ENCODE measurements at regions not wholly inside any gene's neighbourhood (a gene's known extent, or its start where the extent isn't known, plus 50 kb on each side); places are given as distances from the start of the nearest gene placed in this dataset.

DNA sequence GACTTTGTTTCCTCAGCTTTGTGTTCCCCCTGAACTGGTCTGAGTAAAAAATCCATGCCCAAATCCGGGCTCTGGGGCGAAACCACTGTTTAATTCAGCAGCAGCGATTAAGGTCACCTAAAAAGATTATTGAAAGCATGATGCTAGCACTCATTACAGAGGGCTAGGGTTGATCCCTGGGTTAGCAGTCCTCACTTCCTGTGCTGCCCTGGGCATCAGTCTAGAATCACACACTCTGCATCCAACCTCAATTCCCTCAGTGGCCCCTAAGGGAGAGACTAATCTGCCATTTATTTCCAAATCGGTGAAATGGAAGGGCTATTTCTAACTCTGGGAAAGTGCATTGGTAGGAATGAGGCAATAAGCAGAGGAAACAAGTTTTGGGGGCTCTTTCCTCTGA lies 107.2 kb downstream of the BTG1 start:
- DNase-seq = no peak
- Histone ChIP-seq H3K4me1 (peaks cover 15% of the 10 kb centered on the region), H3K36me3 (no peaks in the 10 kb centered on the region), H3K9me3 (no peaks in the 10 kb centered on the region), H3K4me3 (ENCODE audit: low read depth, low read length) (no peak overlapping the region), H3K27me3 (no peaks in the 10 kb centered on the region)
- no peak for TF ChIP-seq CTCF (IDR thresholded peaks at IDR 0.05; ENCODE audit: low read depth, low read length)

GRCh38 chr12:92036771-92037453 lies 108.7 kb downstream of the BTG1 start:
- TF ChIP-seq CTCF (IDR thresholded peaks at IDR 0.05; ENCODE audit: low read depth, low read length) = no peak
- Histone ChIP-seq H3K27me3 (no peaks in the 10 kb centered on the region), H3K9me3 (no peaks in the 10 kb centered on the region), H3K4me3 (ENCODE audit: low read depth, low read length) (no peak overlapping the region), H3K36me3 (no peaks in the 10 kb centered on the region), H3K4me1 (peaks cover 15% of the 10 kb centered on the region)
- peak; percentile 22 for DNase-seq

DNA sequence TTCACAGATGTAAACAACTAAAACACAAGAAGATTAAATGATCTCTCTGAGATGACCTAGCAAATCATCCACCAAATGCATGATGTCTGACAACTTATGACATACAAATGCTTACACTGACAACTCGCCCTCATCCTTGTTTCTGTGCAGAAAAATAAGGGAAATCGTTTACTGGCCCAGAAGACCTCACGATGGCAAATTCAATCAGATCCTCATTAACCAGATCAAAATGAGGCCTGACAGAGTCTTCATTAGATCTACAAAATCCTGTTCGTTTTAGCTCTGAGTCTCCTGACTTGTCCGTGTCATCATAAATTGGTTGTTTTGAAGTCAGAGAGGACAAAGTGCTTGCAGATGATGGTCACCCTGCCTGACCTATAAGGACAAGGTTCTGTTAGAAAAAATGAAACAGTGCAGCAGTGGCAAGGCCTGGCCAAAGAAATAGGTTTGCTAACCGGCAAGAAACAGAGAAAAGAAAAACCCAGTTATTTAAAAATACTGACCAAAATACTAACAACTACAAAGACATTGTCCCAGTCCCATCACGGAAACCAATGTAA lies 109.5 kb downstream of the BTG1 start:
- TF ChIP-seq CTCF (IDR thresholded peaks at IDR 0.05; ENCODE audit: low read depth, low read length) = no peak
- H3K9me3 ChIP-seq = no peaks in the 10 kb centered on the region
- DNase-seq = no peak
- no peaks in the 10 kb centered on the region for H3K36me3 ChIP-seq
- H3K4me3 ChIP-seq (ENCODE audit: low read depth, low read length) = no peak overlapping the region
- peaks cover 15% of the 10 kb centered on the region for H3K4me1 ChIP-seq
- no peaks in the 10 kb centered on the region for H3K27me3 ChIP-seq

DNA sequence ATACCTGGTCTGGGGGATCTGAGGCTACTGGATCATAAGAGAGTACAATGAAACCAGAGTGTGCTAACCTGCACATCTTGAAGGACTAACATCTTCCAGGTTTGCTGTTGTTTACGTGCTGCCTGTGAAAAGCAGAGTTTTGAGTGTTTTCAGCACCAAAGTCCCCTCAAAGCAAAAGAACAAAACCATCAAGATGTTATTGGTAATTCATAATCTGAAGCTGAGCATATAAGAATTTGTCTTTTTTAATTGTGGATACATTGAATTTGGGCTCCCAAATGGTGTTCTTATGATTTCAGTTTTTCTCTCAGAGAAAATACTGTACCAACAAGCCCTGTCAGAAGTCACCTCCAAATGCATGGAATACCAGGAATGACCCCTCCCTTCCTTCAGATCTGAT lies 110.2 kb downstream of the BTG1 start:
- H3K27me3 ChIP-seq = no peaks in the 10 kb centered on the region
- no peaks in the 10 kb centered on the region for H3K9me3 ChIP-seq
- peaks cover 15% of the 10 kb centered on the region for H3K4me1 ChIP-seq
- no peaks in the 10 kb centered on the region for H3K36me3 ChIP-seq
- TF ChIP-seq CTCF (IDR thresholded peaks at IDR 0.05; ENCODE audit: low read depth, low read length) = no peak
- no peak overlapping the region for H3K4me3 ChIP-seq (ENCODE audit: low read depth, low read length)
- DNase-seq = no peak

GRCh38 chr12:92034858-92035401 lies 110.7 kb downstream of the BTG1 start:
- no peak for TF ChIP-seq CTCF (IDR thresholded peaks at IDR 0.05; ENCODE audit: low read depth, low read length)
- H3K36me3 ChIP-seq = no peaks in the 10 kb centered on the region
- no peaks in the 10 kb centered on the region for H3K27me3 ChIP-seq
- peak overlapping the region; percentile 37 for H3K4me3 ChIP-seq (ENCODE audit: low read depth, low read length)
- H3K4me1 ChIP-seq = peaks cover 15% of the 10 kb centered on the region
- no peaks in the 10 kb centered on the region for H3K9me3 ChIP-seq
- DNase-seq = peak; percentile 73

DNA sequence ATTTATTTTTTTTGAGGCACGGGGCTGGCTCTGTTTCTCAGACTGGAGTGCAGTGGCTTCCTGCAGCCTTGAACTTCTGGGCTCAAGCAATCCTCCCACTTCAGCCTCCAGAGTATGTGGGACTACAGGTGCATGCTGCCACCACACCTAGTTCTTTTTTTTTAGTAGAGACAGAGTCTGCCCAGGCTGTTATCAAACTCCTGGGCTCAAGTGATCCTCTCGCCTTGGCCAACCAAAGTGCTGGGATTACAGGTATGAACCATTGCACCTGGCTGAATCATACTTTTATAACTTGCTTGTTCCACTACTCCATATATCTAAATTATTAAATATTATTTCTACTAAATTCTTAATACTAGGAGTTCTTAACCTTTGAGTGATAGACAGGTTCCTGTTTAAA lies 111.6 kb downstream of the BTG1 start:
- Histone ChIP-seq H3K4me1 (peaks cover 19% of the 10 kb centered on the region), H3K27me3 (no peaks in the 10 kb centered on the region), H3K4me3 (ENCODE audit: low read depth, low read length) (no peak overlapping the region), H3K36me3 (no peaks in the 10 kb centered on the region), H3K9me3 (no peaks in the 10 kb centered on the region)
- DNase-seq = no peak
- TF ChIP-seq CTCF (IDR thresholded peaks at IDR 0.05; ENCODE audit: low read depth, low read length) = no peak

All from BE2C (cell line).